Prostate gland (tissue), 2 donors: ENCODE measurements at regions not wholly inside any gene's neighbourhood (a gene's known extent, or its start where the extent isn't known, plus 50 kb on each side); places are given as distances from the start of the nearest gene placed in this dataset.

Experiments used
- CTCF ChIP-seq, 4 experiments: fragments of 200-600 bp in 2 of 4; fragments of 450-650 bp in 2 of 4; sonication (generic) in 2 of 4; IDR thresholded peaks; 1 replicate in 3 of 4; 2 replicates in 1 of 4; pipeline ENCODE4 v1.5.1; 2016 to 2019; ENCODE audit warnings: antibody characterized with exemption in 4 of 4, mild to moderate bottlenecking in 2 of 4, moderate library complexity in 2 of 4
- POLR2A ChIP-seq: fragments of 450-650 bp; IDR thresholded peaks from one replicate; pipeline ENCODE4 v1.6.1; 2016; ENCODE audit warnings: antibody characterized with exemption, mild to moderate bottlenecking
- POLR2AphosphoS5 ChIP-seq: sonication (generic); formaldehyde crosslinking; IDR thresholded peaks from one replicate; pipeline ENCODE4 v1.6.1; 2017; ENCODE audit warnings: antibody characterized with exemption

DNA sequence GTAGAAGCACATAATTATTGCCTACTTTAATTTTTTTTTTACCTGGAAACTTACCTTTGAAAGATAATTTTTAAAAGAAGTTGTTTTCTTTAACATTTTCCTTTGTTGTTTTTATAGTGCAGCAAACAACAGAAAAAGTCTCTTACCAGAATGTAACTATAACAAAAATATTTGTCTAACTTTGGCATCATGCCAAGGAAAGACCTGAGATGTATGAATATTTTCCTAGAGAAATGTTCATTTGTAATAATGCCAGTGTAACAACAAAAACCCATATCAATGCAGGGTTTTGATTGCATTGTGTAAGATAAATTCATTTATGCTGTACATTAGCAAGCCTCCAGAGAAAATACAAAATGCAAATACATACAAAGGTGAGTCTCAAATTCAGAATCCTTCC, 775.7 kb downstream of the SI start:
- no peak for TF ChIP-seq POLR2A
- TF ChIP-seq CTCF (IDR thresholded peaks at IDR 0.05): no peak
- no peak for TF ChIP-seq POLR2AphosphoS5
